Stimulated activated CD4-positive, alpha-beta T cell treated with anti-CD3 and anti-CD28 coated beads, Interleukin-15, amount 100 ng/mL, for 24 hours (primary cell): ENCODE measurements at regions not wholly inside any gene's neighbourhood (a gene's known extent, or its start where the extent isn't known, plus 50 kb on each side); places are given as distances from the start of the nearest gene placed in this dataset.
"Not testable (repeated sequence)": the region's sequence is repeated elsewhere in the genome, so short reads cannot be mapped to it uniquely, and the experiment has no call there.

Experiments used
- DNase-seq: peaks from one replicate; pipeline ENCODE4 v3.0.0-alpha.2; 2020

DNA sequence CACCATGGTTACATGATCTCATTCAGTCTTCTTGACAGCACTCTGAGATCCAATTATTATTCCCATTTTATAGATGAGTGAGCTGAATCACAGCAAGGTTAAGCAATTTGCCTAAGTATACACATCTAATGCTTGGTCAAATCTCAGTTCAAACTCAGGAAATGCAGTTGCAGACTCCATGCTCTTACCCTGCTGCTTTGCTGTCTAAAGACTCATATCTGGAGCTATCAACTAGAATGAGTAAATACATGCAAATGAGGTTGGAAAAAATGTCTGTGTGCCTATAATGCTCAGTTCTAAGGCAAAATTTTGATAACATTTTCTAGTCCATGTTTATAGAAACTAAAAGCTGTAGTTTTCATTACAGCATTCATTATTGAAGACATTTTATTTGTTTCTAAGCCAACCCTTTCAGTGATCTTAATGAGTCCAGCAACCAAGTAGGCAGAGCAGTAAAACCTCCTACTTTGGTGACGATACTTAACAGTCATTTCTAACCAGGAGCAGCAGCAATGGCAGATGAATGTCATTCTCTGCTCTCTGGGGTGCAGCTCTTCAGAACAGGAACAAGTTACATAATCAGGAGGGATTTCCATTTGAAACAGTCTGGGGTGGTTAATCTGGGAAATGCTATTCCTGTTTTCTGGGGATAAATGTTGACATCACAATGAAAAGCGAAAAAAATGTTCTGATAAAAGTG lies 396.8 kb upstream of the UBE2E3 start:
- DNase-seq: no peak

DNA sequence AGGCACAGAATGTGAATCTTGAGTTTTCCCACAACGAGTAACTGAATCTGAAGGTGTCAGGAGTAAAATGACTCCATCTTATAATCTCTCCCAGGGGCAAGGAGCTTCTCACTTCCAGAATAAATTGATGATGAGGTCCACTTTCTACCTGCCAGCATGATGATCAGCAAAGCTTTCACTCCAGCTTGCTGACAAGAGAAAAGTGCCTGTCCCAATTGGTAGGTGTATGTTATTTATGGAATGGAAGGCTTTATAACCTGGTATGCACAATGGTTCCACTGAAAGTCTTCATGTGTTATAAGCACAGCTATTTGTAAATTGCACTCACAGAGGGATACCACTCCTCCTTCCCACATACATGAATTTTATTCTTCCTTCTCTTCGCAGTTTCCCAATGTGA lies 401.0 kb upstream of the UBE2E3 start:
- no peak for DNase-seq

GRCh38 chr2:180578441-180578840 lies 402.0 kb upstream of the UBE2E3 start:
- DNase-seq: no peak

DNA sequence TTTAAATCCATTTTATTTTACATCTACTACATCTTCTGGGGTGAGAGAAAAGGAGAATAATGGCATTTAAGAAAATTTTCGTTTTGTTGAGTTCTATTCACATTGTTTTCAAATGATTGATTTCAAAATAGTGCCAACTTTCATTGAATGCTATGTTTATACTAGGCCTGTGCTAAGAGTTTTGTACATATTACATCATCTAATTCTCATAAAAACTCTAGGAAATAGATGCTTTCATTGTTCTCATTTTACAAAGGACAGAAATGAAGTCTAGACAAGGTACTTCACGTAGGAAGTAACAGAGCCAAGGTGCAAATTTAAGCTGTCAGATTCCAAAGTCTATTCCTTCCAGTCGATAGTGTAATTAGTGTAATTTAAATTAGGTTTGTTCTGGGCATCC lies 402.8 kb upstream of the UBE2E3 start:
- no peak for DNase-seq

DNA sequence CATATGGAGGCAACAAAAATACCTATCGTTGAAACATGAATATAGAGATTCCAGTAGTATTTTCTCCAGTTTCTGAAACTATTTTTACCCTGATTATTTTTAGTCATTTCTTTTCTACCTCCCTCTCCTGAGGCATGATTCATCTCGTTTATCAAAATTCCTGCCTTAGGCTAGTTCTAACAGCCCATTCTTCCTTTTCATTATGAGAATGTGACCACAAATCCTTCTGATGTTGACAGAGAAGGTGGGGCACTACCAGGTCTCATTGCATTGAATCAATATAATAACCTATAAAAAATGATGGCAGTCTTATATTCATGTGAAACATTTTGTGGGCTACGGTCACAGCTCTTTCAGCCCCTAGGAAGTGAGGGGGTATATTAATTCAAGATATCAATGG lies 406.5 kb upstream of the UBE2E3 start:
- no peak for DNase-seq

- DNase-seq: no peak
These were observed 408.1 kb upstream of the UBE2E3 start for GRCh38 chr2:180572346-180572745.

GRCh38 chr2:180571559-180571958 lies 408.8 kb upstream of the UBE2E3 start:
- DNase-seq: no peak

- no peak for DNase-seq
These were observed 409.5 kb upstream of the UBE2E3 start for GRCh38 chr2:180570864-180571263.

DNA sequence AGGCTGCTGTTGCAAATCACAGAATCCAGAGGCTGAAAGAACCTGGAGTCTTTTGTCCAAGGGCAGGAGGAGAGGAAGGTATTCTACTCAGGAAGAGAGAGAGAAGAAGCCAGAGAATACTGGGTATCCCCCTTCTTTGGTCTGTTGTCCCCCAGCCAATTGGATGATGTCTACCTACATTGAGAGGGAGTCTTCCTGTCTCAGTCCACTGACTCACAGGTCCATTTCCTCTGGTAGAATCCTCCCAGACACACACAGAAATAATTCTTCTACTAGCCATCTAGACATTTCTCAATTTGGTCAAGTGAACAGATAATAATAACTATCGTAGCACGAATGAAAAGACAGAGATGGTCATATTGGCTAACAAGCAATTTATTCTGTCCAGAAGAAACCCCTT lies 416.4 kb upstream of the UBE2E3 start:
- no peak for DNase-seq

- DNase-seq: no peak
These were observed 418.0 kb upstream of the UBE2E3 start for GRCh38 chr2:180562378-180562777.

DNA sequence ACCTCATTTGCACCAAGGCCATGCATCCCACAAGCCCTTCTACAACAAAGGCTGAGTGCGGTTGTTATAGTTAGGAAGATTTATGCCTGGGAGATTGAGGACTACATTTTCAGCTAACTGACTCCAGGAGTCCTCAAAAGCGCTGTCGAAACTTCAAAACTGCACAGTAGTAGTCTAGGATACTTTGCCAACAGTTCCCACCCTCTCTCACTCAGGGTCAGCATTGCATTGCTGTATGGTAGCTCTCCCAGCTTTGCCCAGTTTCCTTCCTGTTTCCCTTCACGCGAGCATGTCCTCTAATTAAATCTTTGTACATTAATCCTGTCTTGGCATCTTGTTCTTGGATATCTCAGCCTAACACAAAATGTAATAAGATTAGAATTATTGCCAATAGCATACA lies 420.6 kb upstream of the UBE2E3 start:
- DNase-seq: no peak

DNA sequence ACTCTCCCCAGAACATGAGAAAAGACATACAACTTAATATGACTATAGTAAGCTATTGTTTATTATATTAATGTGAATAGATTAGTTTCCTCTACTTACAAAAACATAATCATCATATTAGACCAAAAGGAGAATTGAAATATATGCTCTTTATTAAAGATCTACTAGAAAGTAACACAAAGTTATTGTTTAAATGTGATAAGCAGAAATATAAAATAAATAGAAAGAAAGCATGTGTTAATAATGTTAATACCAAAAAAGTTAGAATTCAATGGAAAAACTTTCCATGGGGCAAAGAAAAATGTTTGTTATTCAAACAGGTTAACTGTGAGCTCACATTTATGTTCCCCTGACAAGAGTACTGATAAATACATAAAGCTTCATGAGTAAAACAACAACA lies 421.4 kb upstream of the UBE2E3 start:
- DNase-seq: no peak

DNA sequence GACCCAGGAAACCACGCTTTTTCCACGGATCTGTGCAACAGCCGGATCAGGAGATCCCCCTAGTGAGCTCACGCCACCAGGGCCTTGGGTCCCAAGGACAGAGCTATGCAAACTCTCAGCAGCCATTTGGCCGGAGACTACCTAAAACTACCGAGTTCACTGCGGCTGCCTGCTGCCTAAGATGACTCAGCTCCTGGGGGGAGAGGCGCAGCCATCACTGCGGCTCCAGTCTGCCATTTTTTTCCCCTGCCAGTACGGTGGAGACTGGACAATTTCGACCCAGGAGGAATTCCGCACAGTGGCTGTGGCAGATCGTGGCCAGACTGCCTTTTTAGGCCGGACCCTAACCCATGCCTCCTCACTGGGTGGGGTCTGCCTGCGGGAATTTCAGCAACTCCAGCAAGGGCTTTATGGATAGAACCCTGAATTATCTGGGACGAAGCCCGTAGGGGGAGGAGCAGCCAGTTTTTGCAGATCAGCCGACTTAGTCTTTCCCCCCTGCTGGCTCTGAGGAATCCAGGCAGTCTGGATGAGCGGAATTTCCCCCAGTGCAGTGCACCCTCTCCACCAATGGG lies 424.9 kb upstream of the UBE2E3 start:
- DNase-seq: no peak

GRCh38 chr2:180554330-180554729 lies 426.1 kb upstream of the UBE2E3 start:
- DNase-seq: no peak

- DNase-seq: no peak
These were observed 427.2 kb upstream of the UBE2E3 start for GRCh38 chr2:180553094-180553715.

GRCh38 chr2:180542511-180542910 lies 437.9 kb upstream of the UBE2E3 start:
- DNase-seq: no peak

- no peak for DNase-seq
These were observed 439.6 kb upstream of the UBE2E3 start for GRCh38 chr2:180540761-180541160.

GRCh38 chr2:180539541-180539940 lies 440.9 kb upstream of the UBE2E3 start:
- no peak for DNase-seq

DNA sequence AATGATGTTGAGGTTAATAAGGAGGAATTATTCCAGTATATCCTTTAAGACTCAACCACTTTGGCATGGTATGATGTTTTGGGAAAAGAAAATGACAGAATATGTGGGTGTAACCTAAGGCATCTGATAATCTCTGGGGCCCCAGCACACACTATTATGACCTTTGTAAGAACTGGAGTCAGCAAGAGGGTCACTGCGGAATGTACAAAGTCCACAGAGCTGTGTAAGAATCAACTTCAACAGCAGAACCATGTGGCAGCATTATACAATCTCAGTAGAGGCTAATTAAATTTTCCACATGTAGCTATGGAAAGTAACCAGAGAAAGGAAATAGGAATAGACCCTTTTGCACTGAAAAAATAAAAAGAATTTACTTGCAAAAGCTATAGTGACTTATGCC lies 445.1 kb upstream of the UBE2E3 start:
- DNase-seq: no peak

DNA sequence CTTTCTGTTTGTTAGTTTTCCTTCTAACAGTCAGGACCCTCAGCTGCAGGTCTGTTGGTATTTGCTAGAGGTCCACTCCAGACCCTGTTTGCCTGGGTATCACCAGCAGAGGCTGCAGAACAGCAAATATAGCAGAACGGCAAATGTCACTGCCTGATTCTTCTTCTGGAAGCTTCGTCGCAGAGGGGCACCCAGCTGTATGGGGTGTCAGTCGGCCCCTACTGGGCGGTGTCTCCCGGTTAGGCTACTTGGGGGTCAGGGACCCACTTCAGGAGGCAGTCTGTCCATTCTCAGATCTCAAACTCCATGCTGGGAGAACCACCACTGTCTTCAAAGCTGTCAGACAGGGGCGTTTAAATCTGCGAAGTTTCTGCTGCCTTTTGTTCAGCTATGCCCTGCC lies 448.6 kb upstream of the UBE2E3 start:
- not testable (repeated sequence) for DNase-seq

- DNase-seq: no peak
These were observed 455.9 kb upstream of the UBE2E3 start for GRCh38 chr2:180524499-180524898.

- DNase-seq: no peak
These were observed 456.6 kb upstream of the UBE2E3 start for GRCh38 chr2:180523621-180524340.

- DNase-seq: no peak
These were observed 459.4 kb upstream of the UBE2E3 start for GRCh38 chr2:180520921-180521581.
